ENCODE measurements at regions not wholly inside any gene's neighbourhood (a gene's known extent, or its start where the extent isn't known, plus 50 kb on each side); places are given as distances from the start of the nearest gene placed in this dataset.

- Histone ChIP-seq H3K4me2 (ENCODE audit: low read length) (no peak overlapping the region), H3K9ac (ENCODE audit: low read length) (no peak overlapping the region), H3K27ac (ENCODE audit: low read depth, low read length) (no peak overlapping the region), H4K20me1 (ENCODE audit: insufficient read depth) (no peaks in the 10 kb centered on the region), H3K4me1 (ENCODE audit: control insufficient read depth in 1 of 2, insufficient read depth in 2 of 2, low read length in 2 of 2) (no peaks in the 10 kb centered on the region), H2AFZ (ENCODE audit: low read depth, low read length, poor library complexity, severe bottlenecking) (no peak overlapping the region), H3K79me2 (ENCODE audit: insufficient read depth, low read length) (no peaks in the 10 kb centered on the region), H3K27me3 (ENCODE audit: insufficient read depth, low read length) (no peaks in the 10 kb centered on the region), H3K9me3 (ENCODE audit: control insufficient read depth in 1 of 2, insufficient read depth in 1 of 2, low read depth in 1 of 2, low read length in 2 of 2) (no peaks in the 10 kb centered on the region), H3K4me3 (replicated peaks in 1 of 2; ENCODE audit: low read depth in 1 of 2, low read length in 2 of 2) (no peak overlapping the region), H3K36me3 (ENCODE audit: control insufficient read depth in 1 of 2, insufficient read depth in 2 of 2, low read length in 2 of 2) (no peaks in the 10 kb centered on the region), H3K9me2 (ENCODE audit: insufficient read depth) (no peaks in the 10 kb centered on the region)
- ChIA-PET POLR2A (no interaction called here), RAD21 (ENCODE audit: low non-redundant PET in 1 of 2, low total read pairs in 2 of 2, uncharacterized antibody in 2 of 2, unreplicated experiment in 2 of 2) (no interaction called here), CTCF (no interaction called here)
- no peak for DNase-seq (ENCODE audit: low read depth, low spot score)
- no peak for ATAC-seq
- BruUV-seq (replicated peaks): no TSS peak
- TF ChIP-seq ZBTB33 (IDR thresholded peaks at IDR 0.05; ENCODE audit: extremely low read depth, insufficient replicate concordance, low read length) (no peak), ZFX (IDR thresholded peaks at IDR 0.05) (no peak), ELF1 (IDR thresholded peaks at IDR 0.05; ENCODE audit: borderline replicate concordance, low read depth) (no peak), TCF7L2 (IDR thresholded peaks at IDR 0.05; ENCODE audit: borderline replicate concordance, extremely low read depth, insufficient read depth, insufficient read length) (no peak), JUND (IDR thresholded peaks at IDR 0.05) (no peak), EZH2phosphoT487 (IDR thresholded peaks at IDR 0.05; ENCODE audit: borderline replicate concordance) (no peak), CEBPB (IDR thresholded peaks at IDR 0.05; ENCODE audit: low read depth) (no peak), EZH2 (IDR thresholded peaks at IDR 0.05) (no peak), POLR2AphosphoS5 (IDR thresholded peaks at IDR 0.05; ENCODE audit: low read depth, low read length) (no peak)
- intact Hi-C loops (cut with micrococcal nuclease): no loop called here
Observed at GRCh38 chr5:67512758-67513157, 316.2 kb upstream of the CD180 start.

- no peak overlapping the region for H3K27ac ChIP-seq (ENCODE audit: low read depth, low read length)
- H3K9me3 ChIP-seq (ENCODE audit: control insufficient read depth in 1 of 2, insufficient read depth in 1 of 2, low read depth in 1 of 2, low read length in 2 of 2): no peaks in the 10 kb centered on the region
- no peaks in the 10 kb centered on the region for H3K9me2 ChIP-seq (ENCODE audit: insufficient read depth)
- H3K4me2 ChIP-seq (ENCODE audit: low read length): no peak overlapping the region
- H3K9ac ChIP-seq (ENCODE audit: low read length): no peak overlapping the region
- BruUV-seq (replicated peaks): no TSS peak
- ChIA-PET POLR2A (no interaction called here), RAD21 (ENCODE audit: low non-redundant PET in 1 of 2, low total read pairs in 2 of 2, uncharacterized antibody in 2 of 2, unreplicated experiment in 2 of 2) (no interaction called here), CTCF (no interaction called here)
- no peak overlapping the region for H2AFZ ChIP-seq (ENCODE audit: low read depth, low read length, poor library complexity, severe bottlenecking)
- ATAC-seq (no peak), DNase-seq (ENCODE audit: low read depth, low spot score) (no peak)
- TF ChIP-seq TCF7L2 (IDR thresholded peaks at IDR 0.05; ENCODE audit: borderline replicate concordance, extremely low read depth, insufficient read depth, insufficient read length): no peak
- TF ChIP-seq RAD21 (IDR thresholded peaks at IDR 0.05; ENCODE audit: low read depth): no peak
- no peak for TF ChIP-seq SIN3A (IDR thresholded peaks at IDR 0.05; ENCODE audit: low read depth)
- no peak for TF ChIP-seq EZH2 (IDR thresholded peaks at IDR 0.05)
- TF ChIP-seq CEBPB (IDR thresholded peaks at IDR 0.05; ENCODE audit: low read depth): no peak
- TF ChIP-seq MAX (IDR thresholded peaks at IDR 0.05): no peak
- intact Hi-C loops (cut with micrococcal nuclease): no loop called here
- no peak overlapping the region for H3K4me3 ChIP-seq (replicated peaks in 1 of 2; ENCODE audit: low read depth in 1 of 2, low read length in 2 of 2)
- H4K20me1 ChIP-seq (ENCODE audit: insufficient read depth): no peaks in the 10 kb centered on the region
- no peaks in the 10 kb centered on the region for H3K36me3 ChIP-seq (ENCODE audit: control insufficient read depth in 1 of 2, insufficient read depth in 2 of 2, low read length in 2 of 2)
- H3K79me2 ChIP-seq (ENCODE audit: insufficient read depth, low read length): no peaks in the 10 kb centered on the region
- H3K27me3 ChIP-seq (ENCODE audit: insufficient read depth, low read length): no peaks in the 10 kb centered on the region
- H3K4me1 ChIP-seq (ENCODE audit: control insufficient read depth in 1 of 2, insufficient read depth in 2 of 2, low read length in 2 of 2): no peaks in the 10 kb centered on the region
Observed at GRCh38 chr5:67511911-67512310, 315.3 kb upstream of the CD180 start.
